Small intestine (tissue), 7 donors: ENCODE measurements at regions not wholly inside any gene's neighbourhood (a gene's known extent, or its start where the extent isn't known, plus 50 kb on each side); places are given as distances from the start of the nearest gene placed in this dataset.
"Not testable (repeated sequence)": the region's sequence is repeated elsewhere in the genome, so short reads cannot be mapped to it uniquely, and the experiment has no call there.

ENCODE experiments used
- DNase-seq, 2 donors: peaks; one replicate each; pipeline versions ENCODE4 v3.0.0 to v3.0.0-alpha.2; 2013
- FAIRE-seq: peaks from 2 replicates; lab custom pipeline; 2012; peaks lifted over from hg19 to GRCh38; lab: Jason Lieb, UNC
- H3K27ac ChIP-seq, 3 donors: one replicate each; pipeline ENCODE4 v1.5.1; 2013; ENCODE audit warnings: low read length in 2 of 3, mild to moderate bottlenecking in 2 of 3, control low read depth in 1 of 3, inconsistent platforms in 1 of 3, low read depth in 1 of 3, moderate library complexity in 1 of 3
- H3K27me3 ChIP-seq, 3 donors: one replicate each; pipeline ENCODE4 v1.6.1; 2013; ENCODE audit warnings: low read length in 3 of 3, inconsistent platforms in 1 of 3; ENCODE audit not compliant: control insufficient read depth in 3 of 3, insufficient read depth in 3 of 3
- H3K36me3 ChIP-seq, 3 donors: one replicate each; pipeline ENCODE4 v1.6.1; 2013; ENCODE audit warnings: low read length in 3 of 3, inconsistent platforms in 1 of 3, low read depth in 1 of 3, mild to moderate bottlenecking in 1 of 3, moderate library complexity in 1 of 3; ENCODE audit not compliant: control insufficient read depth in 3 of 3, insufficient read depth in 2 of 3
- H3K4me1 ChIP-seq, 3 donors: one replicate each; pipeline ENCODE4 v1.6.1; 2013; ENCODE audit warnings: low read length in 2 of 3, inconsistent platforms in 1 of 3, low read depth in 1 of 3, mild to moderate bottlenecking in 1 of 3, moderate library complexity in 1 of 3; ENCODE audit not compliant: control insufficient read depth in 3 of 3, insufficient read depth in 2 of 3
- H3K4me3 ChIP-seq, 3 donors: one replicate each; pipeline ENCODE4 v1.5.1; 2013; ENCODE audit warnings: low read length in 3 of 3, control low read depth in 1 of 3, inconsistent platforms in 1 of 3, low read depth in 1 of 3, mild to moderate bottlenecking in 1 of 3, moderate library complexity in 1 of 3
- H3K9me3 ChIP-seq, 2 donors: one replicate each; pipeline ENCODE4 v1.6.1; 2013; ENCODE audit warnings: low read depth in 1 of 2, low read length in 1 of 2; ENCODE audit not compliant: control insufficient read depth in 2 of 2, insufficient read depth in 1 of 2
- WGBS, 3 donors: extraction: QIAGEN DNeasy Blood & Tissue Kit; methylation state at CpG; one replicate each; pipeline ENCODE4 v1.1.7; 2013; 5-methylcytosine and 5-hydroxymethylcytosine counted together
- donor health status: healthy with polysubstance abuse.
- donor health status: control.
- donor health status: control.
- donor health status: Bipolar disorder and iron deficiency.
- donor health status: healthy.

DNA sequence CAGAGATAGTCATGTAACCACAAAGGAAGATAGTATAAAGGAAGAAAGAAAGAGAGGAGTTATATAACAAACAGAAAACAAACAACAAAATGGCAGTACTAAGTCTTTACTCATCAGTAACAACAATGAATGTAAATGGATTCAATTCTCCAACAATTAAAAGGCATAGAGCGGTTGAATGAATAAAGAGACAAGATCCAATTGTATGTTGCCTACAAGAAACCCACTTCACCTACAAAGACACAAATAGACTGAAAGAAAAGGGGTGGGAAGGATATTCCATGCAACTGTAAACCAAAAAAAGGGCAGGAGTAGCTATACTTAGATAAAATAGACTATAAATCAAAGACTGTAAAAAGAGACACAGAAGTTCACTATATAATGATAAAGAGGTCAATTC lies 157.3 kb upstream of the CREB1 start:
- no peaks in the 10 kb centered on the region for H3K36me3 ChIP-seq
- H3K4me3 ChIP-seq, result no peak overlapping the region
- WGBS, 3 donors, result 72 to 96% (median 87%) methylated on average over 1 of the region's 1 CpG
- no peaks in the 10 kb centered on the region for H3K9me3 ChIP-seq
- H3K4me1 ChIP-seq, result no peaks in the 10 kb centered on the region
- DNase-seq (no peak), FAIRE-seq (no peak)
- no peak overlapping the region for H3K27ac ChIP-seq
- no peaks in the 10 kb centered on the region for H3K27me3 ChIP-seq

DNA sequence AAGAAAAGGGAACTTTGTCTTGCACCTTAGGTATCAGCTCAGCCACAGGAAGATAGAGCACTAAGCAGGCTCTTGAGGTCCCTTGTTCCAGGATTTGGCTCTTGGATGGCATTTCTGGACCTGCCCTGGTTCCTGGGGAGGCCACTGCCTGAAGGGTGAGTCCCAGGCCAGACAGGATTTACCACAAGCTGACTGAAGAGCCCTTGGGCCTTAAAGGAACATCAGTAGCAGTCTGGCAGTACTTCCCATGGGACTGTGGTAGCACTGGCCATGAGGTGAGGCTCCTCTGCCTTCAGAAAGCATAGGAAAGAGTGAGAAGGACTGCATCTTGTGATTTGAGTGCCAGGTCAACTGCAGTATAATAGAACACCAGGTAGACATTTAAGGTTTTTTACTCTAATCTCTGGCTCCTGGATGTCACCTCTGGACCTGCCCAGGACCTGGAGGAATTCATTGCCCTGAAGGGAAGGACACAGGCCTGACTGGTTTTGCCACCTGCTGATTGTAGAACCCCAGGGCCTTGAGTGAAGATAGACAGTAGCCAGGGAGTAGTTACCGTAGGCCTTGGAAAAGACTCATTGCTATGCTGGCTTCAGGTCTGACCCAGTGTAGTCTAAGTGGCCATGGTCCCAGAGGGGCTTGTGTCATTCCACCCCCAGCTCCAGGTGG lies 154.4 kb upstream of the CREB1 start:
- 76 to 94% (median 83%) methylated on average over 1 of the region's 1 CpG for WGBS, 3 donors
- H3K27ac ChIP-seq, result no peak overlapping the region
- H3K4me1 ChIP-seq, result no peaks in the 10 kb centered on the region
- no peak for FAIRE-seq
- H3K27me3 ChIP-seq, result no peaks in the 10 kb centered on the region
- DNase-seq, result no peak
- H3K9me3 ChIP-seq, result no peaks in the 10 kb centered on the region
- no peaks in the 10 kb centered on the region for H3K36me3 ChIP-seq
- H3K4me3 ChIP-seq, result no peak overlapping the region

DNA sequence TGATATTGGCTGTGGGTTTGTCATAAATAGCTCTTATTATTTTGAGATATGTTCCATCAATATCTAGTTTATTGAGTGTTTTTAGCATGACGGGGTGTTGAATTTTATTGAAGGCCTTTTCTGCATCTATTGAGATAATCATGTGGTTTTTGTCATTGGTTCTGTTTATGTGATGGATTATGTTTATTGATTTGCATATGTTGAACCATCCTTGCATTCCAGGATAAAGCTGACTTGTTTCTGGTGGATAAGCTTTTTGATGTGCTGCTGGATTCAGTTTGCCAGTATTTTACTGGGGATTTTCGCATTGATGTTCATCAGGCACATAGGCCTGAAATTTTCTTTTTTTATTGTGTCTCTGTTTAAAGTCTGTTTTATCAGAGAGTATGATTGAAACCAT lies 151.1 kb upstream of the CREB1 start:
- H3K9me3 ChIP-seq, result peaks cover 0 to 13% of the 10 kb centered on the region in 2 donors
- not testable (repeated sequence) for H3K4me3 ChIP-seq, H3K36me3 ChIP-seq, H3K27me3 ChIP-seq, H3K4me1 ChIP-seq, DNase-seq, FAIRE-seq, H3K27ac ChIP-seq
- WGBS, 3 donors, result 87 to 94% (median 91%) methylated on average over 2 of the region's 2 CpGs

DNA sequence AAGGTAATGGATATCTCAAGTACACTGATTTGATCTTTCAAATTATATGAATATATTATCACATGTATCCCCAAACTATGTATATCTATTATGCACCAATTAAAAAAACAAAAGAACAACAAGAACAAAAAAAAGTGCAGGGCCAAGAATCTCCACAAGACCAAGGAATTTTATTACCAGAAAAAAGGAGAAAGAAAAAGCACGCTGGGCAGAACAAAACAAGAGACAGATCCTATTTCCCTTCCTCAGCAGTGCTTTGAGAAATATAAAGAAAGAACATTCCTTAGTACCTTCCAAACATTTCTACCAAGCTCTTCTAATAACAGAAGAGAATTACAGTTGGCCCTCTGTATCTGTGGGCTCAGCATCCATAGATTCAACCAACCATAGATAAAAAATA lies 144.7 kb upstream of the CREB1 start:
- DNase-seq (no peak), FAIRE-seq (no peak)
- Histone ChIP-seq H3K9me3 (peaks cover 0 to 13% of the 10 kb centered on the region in 2 donors), H3K36me3 (no peaks in the 10 kb centered on the region), H3K4me3 (no peak overlapping the region), H3K27me3 (no peaks in the 10 kb centered on the region), H3K4me1 (no peaks in the 10 kb centered on the region), H3K27ac (no peak overlapping the region)
- WGBS, 3 donors, result 75 to 83% (median 75%) methylated on average over 1 of the region's 1 CpG

DNA sequence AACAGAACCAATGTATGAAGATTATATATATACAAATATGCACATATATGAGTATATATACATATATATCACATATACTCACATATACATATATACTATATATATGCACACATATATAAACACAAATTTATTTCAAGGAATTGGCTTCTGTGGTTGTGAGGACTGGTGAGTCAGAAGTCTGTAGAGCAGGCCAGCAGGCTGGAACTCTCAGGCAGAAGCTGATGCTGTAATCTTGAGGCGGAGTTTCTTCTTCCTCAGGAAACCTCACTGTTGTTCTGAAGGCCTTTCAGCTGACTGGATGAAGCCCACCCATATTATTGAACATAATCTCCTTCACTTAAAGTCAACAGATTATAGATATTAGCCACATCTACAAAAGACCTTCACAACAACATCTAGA lies 143.9 kb upstream of the CREB1 start:
- H3K9me3 ChIP-seq, result peaks cover 0 to 9% of the 10 kb centered on the region in 2 donors
- WGBS, 3 donors, result 89 to 100% (median 93%) methylated on average over 1 of the region's 1 CpG
- DNase-seq (no peak), FAIRE-seq (no peak)
- H3K4me1 ChIP-seq, result no peaks in the 10 kb centered on the region
- no peak overlapping the region for H3K27ac ChIP-seq
- no peaks in the 10 kb centered on the region for H3K27me3 ChIP-seq
- H3K36me3 ChIP-seq, result no peaks in the 10 kb centered on the region
- no peak overlapping the region for H3K4me3 ChIP-seq

DNA sequence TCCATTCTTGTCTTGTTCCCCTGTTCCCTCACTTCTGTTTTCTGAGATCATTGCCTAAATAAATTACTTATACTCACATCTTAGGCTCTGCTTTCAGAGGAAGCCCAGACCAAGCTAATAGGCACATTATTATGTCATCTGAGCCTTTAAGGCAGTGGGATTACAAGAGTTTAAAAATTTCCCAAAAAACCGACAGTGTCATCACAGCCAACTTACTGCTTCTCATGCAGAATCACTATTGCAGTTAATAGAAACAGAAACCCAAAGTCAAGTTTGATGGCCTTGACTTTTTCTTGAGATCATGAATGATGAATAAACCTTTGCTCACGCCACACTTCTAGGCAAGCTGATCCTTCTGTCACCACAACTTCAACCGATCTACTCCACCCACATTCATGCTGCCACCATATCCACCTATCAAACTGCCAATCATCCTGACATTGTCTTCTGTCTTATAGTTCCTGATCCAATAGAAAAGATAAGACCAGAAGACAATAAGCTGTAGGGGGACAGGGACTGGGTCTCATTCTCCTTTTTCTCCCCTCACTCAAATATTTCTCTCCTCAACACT lies 142.7 kb upstream of the CREB1 start:
- Histone ChIP-seq H3K4me3 (no peak overlapping the region), H3K9me3 (peaks cover 0 to 3% of the 10 kb centered on the region in 2 donors), H3K36me3 (no peaks in the 10 kb centered on the region), H3K4me1 (no peaks in the 10 kb centered on the region), H3K27ac (no peak overlapping the region), H3K27me3 (no peaks in the 10 kb centered on the region)
- 75 to 87% (median 84%) methylated on average over 3 of the region's 3 CpGs for WGBS, 3 donors
- DNase-seq (no peak), FAIRE-seq (no peak)

DNA sequence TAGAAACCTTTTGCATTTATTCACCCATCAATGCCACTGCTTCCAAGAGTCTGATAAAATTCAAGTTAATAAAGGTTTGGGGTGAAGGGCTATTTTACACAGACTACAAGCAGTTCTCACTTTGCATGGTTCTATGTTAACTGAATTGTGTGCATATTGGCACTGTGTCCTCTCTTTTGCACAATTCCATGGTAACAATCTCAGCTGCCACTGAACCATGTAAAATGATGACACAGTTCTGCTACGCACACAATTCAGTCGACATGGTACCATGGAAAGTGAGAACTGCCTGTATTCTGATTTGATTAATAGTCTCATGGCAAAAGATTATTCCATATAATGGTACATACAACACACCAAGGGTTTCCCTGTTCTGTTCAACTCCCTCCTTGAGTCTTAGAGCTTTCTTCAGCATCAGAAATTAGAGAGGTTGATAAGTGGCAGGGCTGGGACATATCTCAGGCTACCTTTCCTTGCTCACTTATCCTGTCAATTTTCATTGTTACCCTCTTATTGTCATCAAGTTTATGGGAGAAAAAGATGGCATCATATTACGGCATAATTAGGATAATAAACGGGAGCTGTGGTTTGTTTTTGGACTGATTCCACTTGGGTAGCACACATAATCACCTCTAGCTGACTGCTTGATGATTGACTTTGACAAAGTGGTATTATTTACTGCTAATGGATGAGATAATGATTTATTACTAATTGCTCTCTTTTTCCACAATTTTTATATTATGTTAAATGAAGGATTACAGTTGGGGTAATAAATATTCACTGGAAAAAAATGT lies 139.3 kb upstream of the CREB1 start:
- Histone ChIP-seq H3K27ac (no peak overlapping the region), H3K9me3 (no peaks in the 10 kb centered on the region), H3K4me3 (no peak overlapping the region), H3K27me3 (no peaks in the 10 kb centered on the region), H3K36me3 (no peaks in the 10 kb centered on the region), H3K4me1 (no peaks in the 10 kb centered on the region)
- no peak for FAIRE-seq
- no peak for DNase-seq
- 54 to 78% (median 59%) methylated on average over 4 of the region's 4 CpGs for WGBS, 3 donors

DNA sequence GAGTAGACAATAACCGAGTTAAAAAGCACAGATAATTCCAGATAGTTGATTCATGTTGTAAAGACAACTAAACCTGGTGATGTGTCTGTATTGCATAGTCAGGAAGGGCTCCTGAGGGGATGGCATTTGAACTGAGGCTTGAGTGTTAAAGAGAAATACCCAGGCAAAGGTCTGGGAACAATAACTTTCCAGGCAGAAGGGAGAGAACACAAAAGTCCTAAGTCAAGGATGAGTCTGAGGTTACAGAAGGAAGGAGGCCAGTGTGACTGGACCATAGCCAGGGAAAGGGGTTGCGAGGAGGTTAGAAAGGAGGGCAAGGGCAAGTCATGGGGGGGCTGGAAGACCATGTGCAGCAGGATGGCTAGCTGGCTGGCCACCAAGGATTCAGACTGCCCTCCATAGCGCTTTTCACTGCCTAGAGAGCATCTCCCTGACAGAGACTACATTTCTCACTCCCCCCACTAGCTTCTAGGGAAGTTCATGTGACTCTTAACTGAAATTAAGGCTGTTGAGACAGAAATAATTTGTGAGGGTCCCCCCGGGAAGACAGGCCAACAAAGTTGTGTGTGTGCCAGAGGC lies 135.5 kb upstream of the CREB1 start:
- Histone ChIP-seq H3K4me1 (no peaks in the 10 kb centered on the region), H3K4me3 (no peak overlapping the region), H3K36me3 (no peaks in the 10 kb centered on the region), H3K9me3 (no peaks in the 10 kb centered on the region), H3K27ac (no peak overlapping the region), H3K27me3 (no peaks in the 10 kb centered on the region)
- WGBS, 3 donors, result 72 to 84% (median 78%) methylated on average over 4 of the region's 4 CpGs
- DNase-seq (no peak), FAIRE-seq (no peak)
